HG03457 (cell line): ENCODE measurements at regions not wholly inside any gene's neighbourhood (a gene's known extent, or its start where the extent isn't known, plus 50 kb on each side); places are given as distances from the start of the nearest gene placed in this dataset.
"Not testable (repeated sequence)": the region's sequence is repeated elsewhere in the genome, so short reads cannot be mapped to it uniquely, and the experiment has no call there.

Experiments
- ATAC-seq: cut with Tn5 transposase; IDR thresholded peaks from one replicate; pipeline ENCODE4 v1.9.1; 2021; ENCODE audit warnings: moderate number of reproducible peaks; ENCODE audit not compliant: unreplicated experiment

- ATAC-seq = no peak
These were observed 100.4 kb upstream of the SEMA3D start for GRCh38 chr7:85287106-85287825.

- no peak for ATAC-seq
These were observed 99.6 kb upstream of the SEMA3D start for GRCh38 chr7:85286446-85286845.

- no peak for ATAC-seq
These were observed 98.7 kb upstream of the SEMA3D start for GRCh38 chr7:85285527-85285926.

DNA sequence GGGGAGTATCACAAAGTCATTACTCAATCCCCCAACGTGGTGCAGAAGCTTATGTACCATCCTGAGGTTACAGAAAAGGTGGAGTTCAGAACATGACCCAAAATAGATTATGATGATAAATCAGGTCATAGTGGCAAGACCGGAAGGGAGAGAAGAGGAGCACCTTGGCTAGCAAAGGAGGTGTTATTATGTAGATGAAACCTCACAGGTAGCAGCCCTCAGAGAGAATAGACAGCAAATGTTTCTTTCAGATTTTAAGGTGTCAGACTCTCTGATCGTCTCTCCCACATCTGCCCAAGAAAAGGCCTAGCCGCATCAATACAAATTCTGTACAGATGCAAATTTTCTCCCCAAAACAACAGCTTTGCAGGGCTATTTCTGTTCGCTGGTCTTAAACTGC is 88.3 kb upstream of the SEMA3D start:
- no peak for ATAC-seq

DNA sequence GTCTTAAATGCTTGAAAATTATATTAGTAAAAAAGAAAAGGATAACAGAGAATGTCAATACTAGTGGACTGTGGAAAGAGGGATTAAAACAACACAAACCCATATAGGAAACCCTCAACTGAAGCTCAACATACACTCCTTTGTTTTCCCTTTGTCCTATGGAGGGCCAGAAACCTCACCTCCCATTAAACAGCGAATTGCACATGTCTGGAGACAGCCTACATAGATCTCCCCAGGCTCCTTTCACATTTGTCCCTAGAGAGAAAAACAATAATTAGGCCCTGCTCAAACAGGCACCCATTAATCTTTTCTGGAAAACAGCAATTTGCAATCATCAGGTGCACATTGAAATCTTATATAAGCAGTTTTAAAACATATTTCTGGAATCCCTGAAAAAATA is 87.6 kb upstream of the SEMA3D start:
- ATAC-seq = no peak

GRCh38 chr7:85262891-85263290 is 76.0 kb upstream of the SEMA3D start:
- ATAC-seq = no peak

GRCh38 chr7:85261336-85261735 is 74.5 kb upstream of the SEMA3D start:
- no peak for ATAC-seq

GRCh38 chr7:85249787-85250186 is 62.9 kb upstream of the SEMA3D start:
- ATAC-seq = not testable (repeated sequence)

- no peak for ATAC-seq
These were observed 52.3 kb upstream of the SEMA3D start for GRCh38 chr7:85239109-85239508.

- ATAC-seq = no peak
These were observed 50.9 kb upstream of the SEMA3D start for GRCh38 chr7:85237721-85238120.
